GM12878 (cell line): ENCODE measurements at regions not wholly inside any gene's neighbourhood (a gene's known extent, or its start where the extent isn't known, plus 50 kb on each side); places are given as distances from the start of the nearest gene placed in this dataset.

Source experiments
- ATAC-seq: fragments of 200-7000 bp; cut with Tn5 transposase; 3 replicates; pipeline ENCODE4 v1.9.1; 2020; ENCODE audit warnings: mild to moderate bottlenecking, moderate library complexity
- BruUV-seq: library from RNA; stranded (reverse); fragments of 400-500 nt; replicated peaks from 2 replicates; lab custom pipeline; 2021; lab: Mats Ljungman, UMichigan
- CTCF ChIA-PET: fragments of 300-600 bp; sonication (Branson Sonifier 250); formaldehyde crosslinking; extraction: SDS; loops from one replicate; lab custom pipeline; 2021; ENCODE audit warnings: inconsistent platforms; lab: Yijun Ruan, JAX
- POLR2A ChIA-PET: fragments of 350-600 bp; formaldehyde crosslinking; extraction: SDS; loops from one replicate; lab custom pipeline; 2021; ENCODE audit warnings: inconsistent platforms; lab: Charles Lee
- RAD21 ChIA-PET: fragments of 300-600 bp; sonication (Branson Sonifier 250); formaldehyde crosslinking; loops from one replicate; lab custom pipeline; 2023; ENCODE audit warnings: antibody characterized with exemption; ENCODE audit not compliant: unreplicated experiment; lab: Charles Lee
- SMC1A ChIA-PET: fragments of 300-600 bp; sonication (Branson Sonifier 250); formaldehyde crosslinking; loops from one replicate; lab custom pipeline; 2023; ENCODE audit not compliant: unreplicated experiment, uncharacterized antibody; lab: Charles Lee
- DNase-seq: peaks from one replicate; pipeline ENCODE4 v3.0.0-alpha.2; 2011; ENCODE audit warnings: low read depth, low spot score
- FAIRE-seq: peaks from 3 replicates; lab custom pipeline; 2011; peaks lifted over from hg19 to GRCh38; lab: Jason Lieb, UNC
- H2AFZ ChIP-seq: 2 replicates; pipeline ENCODE4 v1.6.0; 2011; ENCODE audit warnings: low read depth, low read length, control low read depth; ENCODE audit not compliant: control insufficient read depth
- H3K27ac ChIP-seq: 2 replicates; pipeline ENCODE4 v1.5.1; 2011; ENCODE audit warnings: control low read depth; ENCODE audit not compliant: control insufficient read depth, insufficient read depth
- H3K27me3 ChIP-seq, 2 experiments: replicated peaks in 1 of 2; 2 replicates each; pipeline versions ENCODE4 v1.6.0 to v1.6.1; 2011; ENCODE audit warnings: low read length in 1 of 2; ENCODE audit not compliant: control insufficient read depth in 2 of 2, insufficient read depth in 2 of 2
- H3K36me3 ChIP-seq, 2 experiments: 2 replicates each; pipeline ENCODE4 v1.5.1; 2011; ENCODE audit warnings: low read length in 1 of 2; ENCODE audit not compliant: control insufficient read depth in 2 of 2, insufficient read depth in 2 of 2
- H3K4me1 ChIP-seq: 2 replicates; pipeline ENCODE4 v1.6.1; 2011; ENCODE audit warnings: mild to moderate bottlenecking, low read length, moderate library complexity, mixed read lengths; ENCODE audit not compliant: control insufficient read depth, insufficient read depth
- H3K4me2 ChIP-seq: 2 replicates; pipeline ENCODE4 v1.6.0; 2011; ENCODE audit warnings: control low read depth; ENCODE audit not compliant: control insufficient read depth, insufficient read depth
- H3K4me3 ChIP-seq: fragments of 200-600 bp; sonication (generic); 2 replicates; pipeline ENCODE4 v1.5.1; 2016
- H3K79me2 ChIP-seq: 2 replicates; pipeline ENCODE4 v1.6.0; 2011; ENCODE audit warnings: low read length; ENCODE audit not compliant: control insufficient read depth, insufficient read depth
- H3K9ac ChIP-seq: 2 replicates; pipeline ENCODE4 v1.8.0; 2011; ENCODE audit warnings: low read length, control low read depth, mixed read lengths; ENCODE audit not compliant: control insufficient read depth, insufficient read depth
- H3K9me3 ChIP-seq: replicated peaks from 3 replicates; pipeline ENCODE4 v1.5.1; 2011; ENCODE audit warnings: mild to moderate bottlenecking, low read length; ENCODE audit not compliant: control insufficient read depth, insufficient read depth
- H4K20me1 ChIP-seq: 2 replicates; pipeline ENCODE4 v1.6.0; 2011; ENCODE audit not compliant: control insufficient read depth, insufficient read depth
- BACH1 ChIP-seq: fragments of 450-650 bp; IDR thresholded peaks from 2 replicates; pipeline ENCODE4 v1.6.1; 2017; ENCODE audit warnings: mild to moderate bottlenecking, borderline replicate concordance
- CEBPZ ChIP-seq: fragments of 150-350 bp; IDR thresholded peaks from 2 replicates; pipeline ENCODE4 v1.6.1; 2016; ENCODE audit warnings: low read depth, low read length
- E4F1 ChIP-seq: fragments of 450-650 bp; IDR thresholded peaks from 2 replicates; pipeline ENCODE4 v1.6.1; 2018; ENCODE audit warnings: borderline replicate concordance, mild to moderate bottlenecking; ENCODE audit not compliant: partially characterized antibody
- GABPA ChIP-seq: IDR thresholded peaks from 2 replicates; pipeline ENCODE4 v1.6.1; 2014; ENCODE audit warnings: antibody characterized with exemption, low read depth, mild to moderate bottlenecking, inconsistent platforms
- KLF5 ChIP-seq: fragments of 450-650 bp; IDR thresholded peaks from 2 replicates; pipeline ENCODE4 v1.6.1; 2014; ENCODE audit warnings: mild to moderate bottlenecking; ENCODE audit not compliant: partially characterized antibody
- MAX ChIP-seq: IDR thresholded peaks from 2 replicates; pipeline ENCODE4 v1.6.1; 2012; ENCODE audit warnings: low read depth, low read length, improper control_type of control experiment
- PAX8 ChIP-seq: fragments of 450-650 bp; IDR thresholded peaks from 2 replicates; pipeline ENCODE4 v1.6.1; 2017; ENCODE audit warnings: mild to moderate bottlenecking, moderate library complexity
- RELB ChIP-seq: fragments of 450-650 bp; IDR thresholded peaks from 2 replicates; pipeline ENCODE4 v1.6.1; 2017; ENCODE audit warnings: low read depth, mild to moderate bottlenecking, moderate library complexity
- SKIL ChIP-seq: fragments of 450-650 bp; IDR thresholded peaks from 2 replicates; pipeline ENCODE4 v1.6.1; 2017; ENCODE audit warnings: mild to moderate bottlenecking, low read depth, inconsistent platforms; ENCODE audit not compliant: poor library complexity, severe bottlenecking
- SREBF1 ChIP-seq: IDR thresholded peaks from 2 replicates; pipeline ENCODE4 v1.6.1; 2012; ENCODE audit warnings: mild to moderate bottlenecking, low read length
- ZNF274 ChIP-seq: IDR thresholded peaks from one replicate; pipeline ENCODE4 v1.8.0; 2011; ENCODE audit not compliant: insufficient read length, insufficient read depth
- ZNF384 ChIP-seq: IDR thresholded peaks from 2 replicates; pipeline ENCODE4 v1.6.1; 2012; ENCODE audit warnings: low read depth, mild to moderate bottlenecking, low read length, improper control_type of control experiment, borderline replicate concordance
- ZZZ3 ChIP-seq: IDR thresholded peaks from 2 replicates; pipeline ENCODE4 v1.6.1; 2011; ENCODE audit warnings: low read depth; ENCODE audit not compliant: control insufficient read depth, insufficient read length
- WGBS: methylation state at CpG from one replicate; pipeline ENCODE4 v1.1.6; 2016; ENCODE audit warnings: low lambda C conversion rate; ENCODE audit not compliant: insufficient replicate concordance, insufficient coverage; ENCODE audit errors: missing lambda C conversion rate; 5-methylcytosine and 5-hydroxymethylcytosine counted together
- in situ Hi-C: fragments of 300-500 bp; cut with MboI; formaldehyde crosslinking; loops from 9 replicates; pipeline ENCODE4 v1.14.3; 2018; ENCODE audit warnings: mixed read lengths
- intact Hi-C: fragments of 100-400 bp; cut with micrococcal nuclease; formaldehyde crosslinking; loops from one replicate; pipeline ENCODE4 v1.14.2; 2022; ENCODE audit not compliant: unreplicated experiment

- TF ChIP-seq ZNF384: no peak
- TF ChIP-seq ZZZ3: no peak
Observed at GRCh38 chr2:144801325-144801724, 281.4 kb upstream of the ZEB2 start (continued).

- Histone ChIP-seq H3K79me2 (no peaks in the 10 kb centered on the region), H3K27ac (no peak overlapping the region), H3K9me3 (no peaks in the 10 kb centered on the region), H2AFZ (no peak overlapping the region), H3K9ac (no peak overlapping the region), H3K36me3 (no peaks in the 10 kb centered on the region), H3K4me3 (no peak overlapping the region), H3K27me3 (no peaks in the 10 kb centered on the region), H3K4me1 (no peaks in the 10 kb centered on the region), H3K4me2 (no peak overlapping the region), H4K20me1 (no peaks in the 10 kb centered on the region)
- intact Hi-C loops (no loop called here), in situ Hi-C loops (no loop called here)
- RAD21 ChIA-PET: no interaction called here
- BruUV-seq: no TSS peak
- no peak for FAIRE-seq
- no peak for DNase-seq
- CTCF ChIA-PET: no interaction called here
- no peak for ATAC-seq
- POLR2A ChIA-PET: no interaction called here
- SMC1A ChIA-PET: interaction anchor here (0.6 kb wide), 1 partner anchor 10 kb away, joined by 3 read pairs; no protein-coding TSS in a partner anchor
- WGBS: 5% methylated on average over 3 of the region's 3 CpGs
- no peak for TF ChIP-seq RELB
- TF ChIP-seq ZNF274: no peak
- TF ChIP-seq KLF5: no peak
- no peak for TF ChIP-seq SREBF1
- TF ChIP-seq SKIL: no peak
- TF ChIP-seq CEBPZ: no peak
- TF ChIP-seq MAX: no peak
- TF ChIP-seq BACH1: no peak
- no peak for TF ChIP-seq PAX8
- no peak for TF ChIP-seq E4F1
- no peak for TF ChIP-seq GABPA
Observed at GRCh38 chr2:144798989-144799388, 279.1 kb upstream of the ZEB2 start.
